ENCODE measurements at regions not wholly inside any gene's neighbourhood (a gene's known extent, or its start where the extent isn't known, plus 50 kb on each side); places are given as distances from the start of the nearest gene placed in this dataset.

- DNase-seq = no peak
Observed at GRCh38 chr2:238689871-238690389, 158.0 kb upstream of the TWIST2 start.

GRCh38 chr2:238690511-238690910 is 157.4 kb upstream of the TWIST2 start:
- no peak for DNase-seq

GRCh38 chr2:238691596-238692491 is 156.0 kb upstream of the TWIST2 start:
- DNase-seq = no peak

- DNase-seq = no peak
Observed at GRCh38 chr2:238692562-238692961, 155.3 kb upstream of the TWIST2 start.

GRCh38 chr2:238693337-238694093 is 154.4 kb upstream of the TWIST2 start:
- no peak for DNase-seq

- DNase-seq = no peak
Observed at GRCh38 chr2:238694136-238694755, 153.6 kb upstream of the TWIST2 start.

- DNase-seq = no peak
Observed at GRCh38 chr2:238694922-238695321, 153.0 kb upstream of the TWIST2 start.

GRCh38 chr2:238695538-238695937 is 152.3 kb upstream of the TWIST2 start:
- no peak for DNase-seq

GRCh38 chr2:238696331-238696730 is 151.6 kb upstream of the TWIST2 start:
- no peak for DNase-seq

- no peak for DNase-seq
Observed at GRCh38 chr2:238696786-238697185, 151.1 kb upstream of the TWIST2 start.

GRCh38 chr2:238697193-238698071 is 150.5 kb upstream of the TWIST2 start:
- no peak for DNase-seq

GRCh38 chr2:238698072-238698352 is 149.9 kb upstream of the TWIST2 start:
- no peak for DNase-seq

- DNase-seq = no peak
Observed at GRCh38 chr2:238698451-238699306, 149.2 kb upstream of the TWIST2 start.

GRCh38 chr2:238699307-238700116 is 148.4 kb upstream of the TWIST2 start:
- no peak for DNase-seq

- DNase-seq = no peak
Observed at GRCh38 chr2:238700117-238700457, 147.8 kb upstream of the TWIST2 start.

GRCh38 chr2:238700506-238701340 is 147.2 kb upstream of the TWIST2 start:
- DNase-seq = no peak

GRCh38 chr2:238701341-238702206 is 146.3 kb upstream of the TWIST2 start:
- DNase-seq = no peak

GRCh38 chr2:238702276-238703052 is 145.4 kb upstream of the TWIST2 start:
- DNase-seq = no peak
